Neural progenitor cell (in vitro differentiated cells): ENCODE measurements at regions not wholly inside any gene's neighbourhood (a gene's known extent, or its start where the extent isn't known, plus 50 kb on each side); places are given as distances from the start of the nearest gene placed in this dataset.

Experiments
- CTCF ChIP-seq: fragments of 200-600 bp; sonication (generic); IDR thresholded peaks from 2 replicates; pipeline ENCODE4 v1.5.1; 2017; ENCODE audit warnings: antibody characterized with exemption, mild to moderate bottlenecking
- EZH2 ChIP-seq: fragments of 200-600 bp; sonication (generic); IDR thresholded peaks from 2 replicates; pipeline ENCODE4 v1.6.1; 2017; ENCODE audit warnings: antibody characterized with exemption, mild to moderate bottlenecking, moderate library complexity

GRCh38 chr9:97758334-97758916 is 61.3 kb upstream of the XPA start:
- no peak for TF ChIP-seq CTCF
- no peak for TF ChIP-seq EZH2
